GM21825 (cell line): ENCODE measurements at regions not wholly inside any gene's neighbourhood (a gene's known extent, or its start where the extent isn't known, plus 50 kb on each side); places are given as distances from the start of the nearest gene placed in this dataset.
"Not testable (repeated sequence)": the region's sequence is repeated elsewhere in the genome, so short reads cannot be mapped to it uniquely, and the experiment has no call there.

Source experiments
- ATAC-seq: cut with Tn5 transposase; IDR thresholded peaks from one replicate; pipeline ENCODE4 v1.9.1; 2021; ENCODE audit warnings: mild to moderate bottlenecking, moderate library complexity; ENCODE audit not compliant: unreplicated experiment

- no peak for ATAC-seq
Observed at GRCh38 chr11:110850846-110851245, 138.6 kb upstream of the ARHGAP20 start.

GRCh38 chr11:110843053-110843452 lies 130.8 kb upstream of the ARHGAP20 start:
- ATAC-seq = not testable (repeated sequence)

GRCh38 chr11:110838808-110839207 lies 126.6 kb upstream of the ARHGAP20 start:
- ATAC-seq = no peak

GRCh38 chr11:110837603-110838002 lies 125.4 kb upstream of the ARHGAP20 start:
- no peak for ATAC-seq

GRCh38 chr11:110835106-110835505 lies 122.9 kb upstream of the ARHGAP20 start:
- ATAC-seq = no peak

- ATAC-seq = no peak
Observed at GRCh38 chr11:110833033-110833484, 120.8 kb upstream of the ARHGAP20 start.

GRCh38 chr11:110832539-110832938 lies 120.3 kb upstream of the ARHGAP20 start:
- ATAC-seq = no peak

GRCh38 chr11:110832080-110832479 lies 119.8 kb upstream of the ARHGAP20 start:
- no peak for ATAC-seq

GRCh38 chr11:110830747-110831146 lies 118.5 kb upstream of the ARHGAP20 start:
- ATAC-seq = no peak

GRCh38 chr11:110830344-110830743 lies 118.1 kb upstream of the ARHGAP20 start:
- ATAC-seq = no peak

- no peak for ATAC-seq
Observed at GRCh38 chr11:110829873-110830272, 117.6 kb upstream of the ARHGAP20 start.

GRCh38 chr11:110828086-110828485 lies 115.8 kb upstream of the ARHGAP20 start:
- ATAC-seq = no peak

GRCh38 chr11:110827276-110827675 lies 115.0 kb upstream of the ARHGAP20 start:
- ATAC-seq = no peak

- no peak for ATAC-seq
Observed at GRCh38 chr11:110824912-110825620, 112.8 kb upstream of the ARHGAP20 start.

- no peak for ATAC-seq
Observed at GRCh38 chr11:110818032-110818687, 105.9 kb upstream of the ARHGAP20 start.

GRCh38 chr11:110812086-110812733 lies 100.0 kb upstream of the ARHGAP20 start:
- ATAC-seq = no peak

GRCh38 chr11:110809417-110810199 lies 97.4 kb upstream of the ARHGAP20 start:
- no peak for ATAC-seq

GRCh38 chr11:110808248-110808647 lies 96.0 kb upstream of the ARHGAP20 start:
- ATAC-seq = no peak

- ATAC-seq = no peak
Observed at GRCh38 chr11:110807801-110808200, 95.6 kb upstream of the ARHGAP20 start.

- no peak for ATAC-seq
Observed at GRCh38 chr11:110805756-110806155, 93.5 kb upstream of the ARHGAP20 start.

- no peak for ATAC-seq
Observed at GRCh38 chr11:110802162-110802561, 89.9 kb upstream of the ARHGAP20 start.
